Lower lobe of right lung (tissue), 2 donors: ENCODE measurements at regions not wholly inside any gene's neighbourhood (a gene's known extent, or its start where the extent isn't known, plus 50 kb on each side); places are given as distances from the start of the nearest gene placed in this dataset.

Experiments used
- ATAC-seq, 2 donors: fragments of 200-7000 bp; cut with Tn5 transposase; one replicate each; pipeline ENCODE4 v1.9.1; 2020 to 2022; ENCODE audit warnings: mild to moderate bottlenecking in 2 of 2, moderate library complexity in 2 of 2
- DNase-seq: peaks from one replicate; pipeline ENCODE4 v3.0.0-alpha.2; 2020
- H3K27ac ChIP-seq: fragments of 200-600 bp; one replicate; pipeline ENCODE4 v1.8.0; 2022
- H3K27me3 ChIP-seq: fragments of 200-600 bp; one replicate; pipeline ENCODE4 v1.8.0; 2022; ENCODE audit warnings: low read depth
- H3K36me3 ChIP-seq: fragments of 200-600 bp; one replicate; pipeline ENCODE4 v1.8.0; 2022; ENCODE audit warnings: mild to moderate bottlenecking
- H3K4me1 ChIP-seq: fragments of 200-600 bp; one replicate; pipeline ENCODE4 v1.8.0; 2022
- H3K4me3 ChIP-seq: fragments of 200-600 bp; one replicate; pipeline ENCODE4 v1.8.0; 2022; ENCODE audit warnings: mild to moderate bottlenecking
- H3K9me3 ChIP-seq: fragments of 200-600 bp; one replicate; pipeline ENCODE4 v1.8.0; 2022
- CTCF ChIP-seq: fragments of 200-600 bp; IDR thresholded peaks from one replicate; pipeline ENCODE4 v1.8.0; 2022; ENCODE audit warnings: antibody characterized with exemption, mild to moderate bottlenecking
- intact Hi-C: fragments of 100-400 bp; cut with DNase I; formaldehyde crosslinking; loops from one replicate; pipeline ENCODE4 v1.11.0; 2022
- donor health status: DM: no; HTN: yes; CAD: no; lungs with severe emphysema.

GRCh38 chr11:11075515-11076171 lies 217.8 kb upstream of the ZBED5 start:
- Histone ChIP-seq H3K4me3 (no peak overlapping the region), H3K36me3 (no peaks in the 10 kb centered on the region), H3K4me1 (no peaks in the 10 kb centered on the region), H3K27me3 (no peaks in the 10 kb centered on the region), H3K27ac (no peak overlapping the region), H3K9me3 (no peaks in the 10 kb centered on the region)
- no peak for TF ChIP-seq CTCF
- intact Hi-C loops = no loop called here
- no peak for DNase-seq
- ATAC-seq = peak in 1 of 2 donors; percentile 32

GRCh38 chr11:11074686-11075335 lies 217.0 kb upstream of the ZBED5 start:
- Histone ChIP-seq H3K27me3 (no peaks in the 10 kb centered on the region), H3K27ac (no peak overlapping the region), H3K36me3 (no peaks in the 10 kb centered on the region), H3K9me3 (no peaks in the 10 kb centered on the region), H3K4me1 (no peaks in the 10 kb centered on the region), H3K4me3 (no peak overlapping the region)
- DNase-seq (no peak), ATAC-seq (no peak)
- intact Hi-C loops = no loop called here
- no peak for TF ChIP-seq CTCF

GRCh38 chr11:11073996-11074395 lies 216.1 kb upstream of the ZBED5 start:
- H3K4me3 ChIP-seq = no peak overlapping the region
- no peaks in the 10 kb centered on the region for H3K4me1 ChIP-seq
- no peaks in the 10 kb centered on the region for H3K9me3 ChIP-seq
- no peak for TF ChIP-seq CTCF
- DNase-seq (no peak), ATAC-seq (no peak)
- no peaks in the 10 kb centered on the region for H3K27me3 ChIP-seq
- intact Hi-C loops = no loop called here
- H3K36me3 ChIP-seq = no peaks in the 10 kb centered on the region
- no peak overlapping the region for H3K27ac ChIP-seq

- Histone ChIP-seq H3K36me3 (no peaks in the 10 kb centered on the region), H3K27me3 (no peaks in the 10 kb centered on the region), H3K9me3 (no peaks in the 10 kb centered on the region), H3K4me3 (no peak overlapping the region), H3K27ac (no peak overlapping the region), H3K4me1 (no peaks in the 10 kb centered on the region)
- intact Hi-C loops = no loop called here
- no peak for TF ChIP-seq CTCF
- ATAC-seq = no peak
- DNase-seq = no peak
These were observed 214.2 kb upstream of the ZBED5 start for GRCh38 chr11:11072067-11072466.

- no peak for ATAC-seq
- no peak for TF ChIP-seq CTCF
- DNase-seq = no peak
- no peaks in the 10 kb centered on the region for H3K9me3 ChIP-seq
- H3K27me3 ChIP-seq = no peaks in the 10 kb centered on the region
- H3K4me1 ChIP-seq = no peaks in the 10 kb centered on the region
- intact Hi-C loops = no loop called here
- no peak overlapping the region for H3K4me3 ChIP-seq
- H3K36me3 ChIP-seq = no peaks in the 10 kb centered on the region
- no peak overlapping the region for H3K27ac ChIP-seq
These were observed 213.6 kb upstream of the ZBED5 start for GRCh38 chr11:11071486-11071885.
